ENCODE measurements at regions not wholly inside any gene's neighbourhood (a gene's known extent, or its start where the extent isn't known, plus 50 kb on each side); places are given as distances from the start of the nearest gene placed in this dataset.
"Not testable (repeated sequence)": the region's sequence is repeated elsewhere in the genome, so short reads cannot be mapped to it uniquely, and the experiment has no call there.

GRCh38 chr1:37315371-37315846, 159.0 kb upstream of the ZC3H12A start:
- DNase-seq (ENCODE audit: low read depth in 2 of 2): no peak

DNA sequence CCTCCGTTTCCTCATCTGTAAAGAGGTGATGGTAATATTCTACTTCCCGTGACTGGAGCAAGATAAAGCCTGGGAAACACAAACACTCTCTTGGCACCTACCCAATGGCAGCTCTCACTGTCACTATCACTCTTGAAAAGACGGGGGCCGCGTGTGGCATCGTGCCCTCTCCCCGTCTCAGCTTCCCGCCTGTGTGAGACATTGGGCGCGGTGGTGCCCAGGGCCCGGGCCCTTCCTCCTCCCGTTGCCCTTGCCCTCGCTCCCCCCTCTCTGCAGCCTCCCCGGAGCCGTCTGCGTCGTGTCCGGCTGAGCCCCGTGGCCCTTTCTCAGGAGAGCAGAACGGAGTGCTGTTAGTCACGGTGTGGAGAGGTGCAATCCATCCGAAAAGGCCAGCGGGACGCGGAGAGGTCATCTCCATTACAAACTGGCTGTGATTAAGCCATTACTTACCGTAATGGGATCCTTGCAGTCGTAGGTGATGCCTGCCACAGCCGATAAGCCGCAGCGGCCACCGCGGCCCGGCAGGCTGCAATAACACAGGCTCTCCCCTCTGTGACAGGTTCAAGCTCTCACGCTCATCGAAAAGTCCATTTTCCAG, 156.4 kb upstream of the ZC3H12A start:
- peak in 1 of 2 donors; percentile 24 for DNase-seq (ENCODE audit: low read depth in 2 of 2)

DNA sequence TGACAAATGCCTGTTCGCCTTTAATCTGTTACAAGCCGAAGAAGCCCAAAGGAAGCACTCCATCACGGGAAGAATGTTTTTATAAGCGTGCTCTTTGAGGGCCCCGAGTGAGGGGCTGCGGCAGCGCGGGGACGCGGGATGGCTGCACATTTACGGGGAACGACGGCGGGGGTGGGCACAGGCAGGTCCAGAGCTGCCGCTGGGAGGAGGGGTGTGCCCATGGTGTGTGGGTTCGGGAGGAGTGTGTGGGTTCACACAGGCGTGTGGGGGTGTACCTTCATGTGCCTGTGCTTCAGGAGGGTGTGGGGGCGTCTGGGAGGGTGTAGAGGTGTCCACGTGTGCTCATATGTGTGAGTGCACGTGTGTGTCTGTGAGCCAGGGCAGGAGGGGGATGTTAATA, 155.9 kb upstream of the ZC3H12A start:
- no peak for DNase-seq (ENCODE audit: low read depth in 2 of 2)

DNA sequence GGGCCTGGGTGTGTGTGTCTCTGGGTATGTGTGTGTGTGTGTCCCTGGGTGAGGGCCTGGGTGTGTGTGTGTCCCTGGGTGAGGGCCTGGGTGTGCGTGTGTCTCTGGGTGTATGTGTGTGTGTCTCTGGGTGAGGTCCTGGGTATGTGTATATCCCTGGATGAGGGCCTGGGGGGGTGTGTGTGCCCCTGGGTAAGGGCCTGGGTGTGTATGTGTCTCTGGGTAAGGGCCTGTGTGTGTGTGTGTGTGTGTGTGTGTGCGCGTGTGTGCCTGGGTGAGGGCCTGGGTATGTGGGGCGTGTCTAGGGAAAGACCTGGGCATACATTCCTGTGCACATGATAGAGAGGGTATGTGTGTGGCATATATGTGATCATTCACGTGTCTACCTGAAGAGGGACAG, 155.1 kb upstream of the ZC3H12A start:
- no peak for DNase-seq (ENCODE audit: low read depth in 2 of 2)

DNA sequence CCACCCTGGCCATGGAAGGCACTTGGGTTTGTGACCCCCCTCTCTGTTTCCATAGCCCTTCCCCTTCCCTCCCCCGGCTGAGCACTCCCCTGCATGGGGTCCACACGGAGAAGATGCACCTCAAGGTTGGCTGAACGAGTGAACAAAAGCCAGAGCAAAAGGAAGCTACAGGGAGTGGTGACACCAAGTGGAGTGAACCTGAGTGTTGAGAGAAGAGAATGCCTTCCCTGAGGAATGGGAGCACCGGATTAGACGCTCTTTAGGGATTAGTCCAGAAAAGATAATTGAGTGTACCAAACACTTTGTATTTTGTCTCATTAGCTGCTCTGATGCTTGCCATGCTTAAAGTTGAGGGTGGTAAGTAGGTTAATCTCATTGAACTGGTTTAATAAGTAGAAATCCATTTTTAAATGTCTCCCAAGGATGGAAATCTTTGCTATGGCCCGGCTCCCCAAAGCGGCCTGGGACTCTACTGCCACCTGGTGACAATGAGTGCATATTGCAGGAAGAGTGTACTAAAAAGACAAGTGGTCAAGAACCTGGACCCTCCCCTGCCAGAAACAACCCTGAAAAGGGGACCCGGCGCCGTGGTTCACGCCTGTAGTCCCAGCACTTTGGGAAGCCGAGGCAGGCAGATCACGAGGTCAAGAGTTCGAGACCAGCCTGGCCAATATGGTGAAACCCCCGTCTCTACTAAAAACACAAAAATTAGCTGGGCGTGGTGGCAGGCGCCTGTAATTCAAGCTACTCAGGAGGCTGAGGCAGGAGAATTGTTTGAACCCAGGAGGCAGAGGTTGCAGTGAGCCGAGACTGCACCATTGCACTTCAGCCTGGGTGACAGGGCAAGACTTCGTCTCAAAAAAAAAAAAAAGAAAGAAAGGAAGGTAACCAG, 150.6 kb upstream of the ZC3H12A start:
- DNase-seq (ENCODE audit: low read depth in 2 of 2): peak; percentile 46 to 51

GRCh38 chr1:37325010-37325409, 149.4 kb upstream of the ZC3H12A start:
- DNase-seq (ENCODE audit: low read depth in 2 of 2): no peak

- no peak for DNase-seq (ENCODE audit: low read depth in 2 of 2)
These were observed 148.6 kb upstream of the ZC3H12A start for GRCh38 chr1:37325509-37326437.

DNA sequence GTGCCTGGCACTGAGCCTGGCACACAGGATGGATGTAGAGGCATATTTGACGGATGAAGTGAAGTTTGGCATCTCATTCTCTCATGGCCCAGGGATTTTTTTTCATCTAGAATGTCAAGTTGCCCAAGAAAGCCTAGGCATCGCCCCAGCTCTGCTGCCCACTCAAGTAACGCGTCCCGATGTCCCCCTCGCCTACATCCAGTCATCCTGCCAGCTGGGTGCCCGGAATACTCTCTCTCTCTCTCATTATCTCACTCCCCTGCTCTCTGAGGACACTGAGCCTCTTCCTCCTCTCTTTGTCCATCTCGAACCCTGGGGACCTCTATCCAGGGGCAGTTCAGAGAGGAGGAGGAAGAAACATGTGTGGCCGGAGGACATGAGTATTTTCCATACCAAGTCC, 142.3 kb upstream of the ZC3H12A start:
- DNase-seq (ENCODE audit: low read depth in 2 of 2): no peak

GRCh38 chr1:37338658-37339057, 135.7 kb upstream of the ZC3H12A start:
- DNase-seq (ENCODE audit: low read depth in 2 of 2): no peak

- no peak for DNase-seq (ENCODE audit: low read depth in 2 of 2)
These were observed 131.6 kb upstream of the ZC3H12A start for GRCh38 chr1:37342736-37343135.

GRCh38 chr1:37347104-37347649, 127.2 kb upstream of the ZC3H12A start:
- DNase-seq (ENCODE audit: low read depth in 2 of 2): no peak

DNA sequence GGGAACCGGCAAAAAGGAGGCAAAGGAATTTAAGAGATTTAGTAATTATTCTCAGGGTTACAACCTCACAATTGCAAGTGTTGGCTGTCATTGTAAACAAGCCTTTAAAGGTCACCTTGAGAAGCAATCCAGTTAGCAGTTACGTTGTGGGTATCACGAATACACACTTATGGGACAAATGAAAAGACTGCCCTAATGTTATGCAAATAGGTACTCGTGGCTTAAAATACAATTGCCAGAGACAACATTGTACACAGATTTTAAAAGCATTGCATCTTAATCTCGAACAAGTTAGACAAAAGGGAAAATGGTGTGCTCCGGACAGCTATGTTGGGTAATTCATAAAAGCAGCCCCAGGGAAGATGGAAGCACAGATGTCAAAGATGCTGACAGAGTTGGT, 120.5 kb upstream of the ZC3H12A start:
- no peak for DNase-seq (ENCODE audit: low read depth in 2 of 2)

DNA sequence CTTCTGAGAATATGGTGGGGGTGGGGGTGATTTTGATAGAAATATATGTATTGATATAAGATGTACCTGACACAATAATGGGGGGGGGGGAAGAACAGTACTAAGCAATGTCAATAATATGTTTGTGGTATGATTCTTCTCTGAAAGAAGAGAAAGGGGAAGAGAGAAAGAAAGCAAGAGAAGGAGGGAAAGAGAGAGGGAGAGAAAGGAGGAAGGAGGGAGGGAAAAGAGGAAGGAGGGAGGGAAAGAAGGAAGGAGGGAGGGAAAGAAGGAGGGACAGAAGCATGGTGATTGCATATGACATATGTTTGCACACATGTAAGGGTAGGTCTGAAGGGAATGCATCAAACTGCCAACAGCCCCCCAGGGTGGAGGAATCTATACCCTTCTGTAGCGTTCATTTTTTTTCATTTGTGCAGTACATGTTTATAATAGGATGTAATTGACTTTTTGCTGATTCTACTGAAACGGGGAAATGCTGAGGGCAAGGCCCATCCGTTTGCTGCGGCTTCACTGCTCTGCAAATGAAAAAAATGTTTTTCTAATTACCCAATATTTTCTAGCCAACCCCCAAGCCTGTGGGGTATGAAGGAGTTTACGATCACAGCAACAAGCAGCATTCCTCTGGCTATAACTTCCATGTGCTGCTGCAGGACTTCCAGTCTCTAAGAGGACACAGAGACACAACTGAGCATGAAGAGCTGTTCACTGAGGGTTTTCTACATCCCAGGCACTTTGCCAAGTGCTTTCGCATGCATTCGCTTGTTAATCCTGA, 119.3 kb upstream of the ZC3H12A start:
- no peak for DNase-seq (ENCODE audit: low read depth in 2 of 2)

DNA sequence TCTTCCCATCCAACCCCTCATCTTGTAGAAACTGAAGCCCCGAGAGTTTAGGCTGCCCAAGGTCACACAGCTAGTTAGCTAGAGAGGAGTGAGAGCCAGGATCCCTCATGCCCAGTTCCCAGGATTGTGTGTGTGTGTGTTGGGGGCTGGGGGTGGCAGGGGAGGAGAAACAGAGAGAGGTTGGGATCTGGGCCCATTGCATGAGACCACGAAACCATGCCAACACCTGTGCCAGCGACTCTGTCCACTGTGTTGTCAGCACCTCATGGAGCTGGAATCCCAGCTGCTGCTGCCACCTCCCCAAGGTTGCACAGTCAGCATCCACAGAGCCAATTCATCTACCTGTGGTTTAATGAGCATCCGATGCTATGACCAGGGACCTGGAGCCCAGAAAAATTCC, 115.4 kb upstream of the ZC3H12A start:
- no peak for DNase-seq (ENCODE audit: low read depth in 2 of 2)

DNA sequence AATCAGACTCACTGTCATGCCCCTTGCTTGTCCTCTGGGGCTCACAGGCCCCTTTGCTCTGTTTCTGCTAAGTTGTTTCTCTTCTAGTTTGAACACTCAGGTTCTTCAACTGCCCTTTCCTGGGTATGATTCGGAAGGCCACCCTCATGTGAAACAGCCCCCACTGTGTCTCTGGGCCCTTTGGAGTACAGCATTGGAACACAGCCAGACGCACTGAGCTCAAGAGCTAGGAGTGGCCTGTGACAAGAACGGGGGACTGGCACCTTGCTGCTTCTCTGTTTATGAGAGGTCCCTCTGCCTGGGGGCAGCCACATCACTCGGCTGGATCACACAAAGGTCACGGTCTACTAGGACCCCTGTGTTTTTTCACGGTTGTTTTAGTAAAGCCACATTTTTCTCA, 114.4 kb upstream of the ZC3H12A start:
- no peak for DNase-seq (ENCODE audit: low read depth in 2 of 2)

DNA sequence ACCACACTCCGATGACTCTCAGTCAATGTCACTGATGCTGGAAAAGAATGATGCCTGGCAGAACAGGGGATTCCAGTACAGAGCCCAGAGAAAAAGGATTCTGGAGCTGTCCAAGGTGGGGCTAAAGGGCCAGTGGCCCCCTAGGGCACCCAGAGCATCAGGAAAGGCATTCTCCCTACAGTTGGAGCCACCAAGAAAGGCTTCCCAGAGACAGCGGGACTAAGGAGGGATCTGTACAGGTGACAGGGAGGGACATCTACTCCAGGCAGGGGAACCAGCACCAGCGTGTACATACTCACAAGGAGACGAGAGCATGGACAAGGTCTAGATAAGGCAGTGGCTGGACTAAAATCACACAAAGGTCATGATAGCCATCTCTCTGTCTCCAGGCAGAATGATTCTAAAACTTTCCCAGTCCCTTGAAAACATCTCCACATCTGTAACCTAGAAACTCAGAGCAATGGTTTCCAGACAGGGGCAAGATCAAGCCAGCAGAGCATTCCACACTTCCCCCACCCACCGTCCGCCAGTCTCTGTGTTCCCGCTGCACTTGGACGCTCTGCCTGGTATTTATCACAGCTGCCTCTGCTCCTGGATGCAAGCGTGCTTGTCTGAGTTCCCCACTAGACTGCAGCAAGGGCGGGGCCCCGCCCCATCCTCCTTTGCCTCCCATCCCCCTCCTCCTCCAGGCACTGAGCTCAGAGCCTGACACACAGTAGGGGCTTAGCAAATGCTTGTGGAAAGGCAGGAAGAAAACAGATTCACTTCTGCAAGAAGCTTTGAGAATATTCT, 111.6 kb upstream of the ZC3H12A start:
- no peak for DNase-seq (ENCODE audit: low read depth in 2 of 2)

DNA sequence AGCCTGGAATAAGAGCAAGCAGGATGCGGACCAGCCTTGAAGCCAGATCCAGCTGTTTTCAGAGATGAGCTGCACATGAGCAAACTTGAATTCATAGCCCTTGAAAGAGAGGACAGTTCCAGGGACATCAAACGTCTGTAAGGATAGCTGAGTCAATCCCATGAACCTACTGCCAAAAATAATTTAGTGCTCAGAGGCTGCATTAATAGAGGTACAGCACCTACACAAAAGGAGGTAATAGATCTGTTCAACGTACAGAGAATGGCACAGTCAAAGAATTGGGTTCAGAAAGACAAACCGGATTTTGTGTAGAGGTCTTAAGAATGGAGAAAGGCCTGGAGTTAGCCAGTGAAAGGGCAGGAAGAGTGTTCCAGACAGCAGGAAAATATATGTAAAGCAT, 110.8 kb upstream of the ZC3H12A start:
- DNase-seq (ENCODE audit: low read depth in 2 of 2): no peak

DNA sequence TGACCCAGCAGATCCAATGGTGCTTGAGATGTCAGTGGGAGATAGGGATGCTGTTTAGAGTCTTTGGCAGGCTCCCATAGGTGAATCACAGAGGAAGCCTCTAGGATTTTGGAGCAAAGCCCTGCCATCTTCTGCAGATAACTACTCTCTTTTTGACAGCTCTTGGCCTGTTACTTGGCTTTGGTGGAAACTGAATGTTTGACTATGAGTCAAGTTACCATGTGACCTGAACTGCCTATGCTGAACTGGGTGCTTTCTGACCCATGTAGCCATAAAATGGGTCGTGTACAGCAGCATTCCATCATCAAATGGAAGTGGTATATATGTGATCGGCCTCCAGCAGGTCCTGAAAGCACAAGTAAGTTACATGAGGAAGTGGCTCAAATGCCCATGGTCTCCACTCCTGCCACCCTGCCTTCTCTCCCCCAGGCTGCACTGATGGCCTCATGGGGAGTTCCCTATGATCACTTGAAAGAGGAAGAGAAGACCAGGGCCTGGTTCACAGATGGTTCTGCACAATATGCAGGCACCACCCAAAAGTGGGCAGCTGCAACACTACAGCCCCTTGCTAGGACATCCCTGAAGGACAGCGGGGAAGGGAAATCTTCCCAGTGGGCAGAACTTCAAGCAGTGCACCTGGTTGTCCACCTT, 105.6 kb upstream of the ZC3H12A start:
- DNase-seq (ENCODE audit: low read depth in 2 of 2): not testable (repeated sequence)

GRCh38 chr1:37372302-37372701, 102.1 kb upstream of the ZC3H12A start:
- no peak for DNase-seq (ENCODE audit: low read depth in 2 of 2)

- DNase-seq (ENCODE audit: low read depth in 2 of 2): no peak
These were observed 101.7 kb upstream of the ZC3H12A start for GRCh38 chr1:37372711-37373110.

Measured in lung microvascular endothelial cell (primary cell).